Uterus (tissue), 2 donors: ENCODE measurements at regions not wholly inside any gene's neighbourhood (a gene's known extent, or its start where the extent isn't known, plus 50 kb on each side); places are given as distances from the start of the nearest gene placed in this dataset.

Experiments
- POLR2A ChIP-seq, 2 donors: fragments of 450-650 bp; IDR thresholded peaks; one replicate each; pipeline ENCODE4 v1.6.1; 2016; ENCODE audit warnings: antibody characterized with exemption in 2 of 2, mild to moderate bottlenecking in 1 of 2, moderate library complexity in 1 of 2
- TF ChIP-seq, protein P1 (sequence below), 4 experiments: fragments of 200-600 bp in 2 of 4; fragments of 450-650 bp in 2 of 4; sonication (generic) in 2 of 4; IDR thresholded peaks; one replicate each; pipeline ENCODE4 v1.5.1; 2016 to 2019; ENCODE audit warnings: antibody characterized with exemption in 4 of 4, mild to moderate bottlenecking in 2 of 4, moderate library complexity in 1 of 4

GRCh38 chr2:82494739-82495138, 1964.3 kb downstream of the SUCLG1 start:
- TF ChIP-seq, protein P1, sequence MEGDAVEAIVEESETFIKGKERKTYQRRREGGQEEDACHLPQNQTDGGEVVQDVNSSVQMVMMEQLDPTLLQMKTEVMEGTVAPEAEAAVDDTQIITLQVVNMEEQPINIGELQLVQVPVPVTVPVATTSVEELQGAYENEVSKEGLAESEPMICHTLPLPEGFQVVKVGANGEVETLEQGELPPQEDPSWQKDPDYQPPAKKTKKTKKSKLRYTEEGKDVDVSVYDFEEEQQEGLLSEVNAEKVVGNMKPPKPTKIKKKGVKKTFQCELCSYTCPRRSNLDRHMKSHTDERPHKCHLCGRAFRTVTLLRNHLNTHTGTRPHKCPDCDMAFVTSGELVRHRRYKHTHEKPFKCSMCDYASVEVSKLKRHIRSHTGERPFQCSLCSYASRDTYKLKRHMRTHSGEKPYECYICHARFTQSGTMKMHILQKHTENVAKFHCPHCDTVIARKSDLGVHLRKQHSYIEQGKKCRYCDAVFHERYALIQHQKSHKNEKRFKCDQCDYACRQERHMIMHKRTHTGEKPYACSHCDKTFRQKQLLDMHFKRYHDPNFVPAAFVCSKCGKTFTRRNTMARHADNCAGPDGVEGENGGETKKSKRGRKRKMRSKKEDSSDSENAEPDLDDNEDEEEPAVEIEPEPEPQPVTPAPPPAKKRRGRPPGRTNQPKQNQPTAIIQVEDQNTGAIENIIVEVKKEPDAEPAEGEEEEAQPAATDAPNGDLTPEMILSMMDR (IDR thresholded peaks at IDR 0.05): no peak
- no peak for TF ChIP-seq POLR2A (IDR thresholded peaks at IDR 0.05)
